OCI-LY3 (cell line): ENCODE measurements at regions not wholly inside any gene's neighbourhood (a gene's known extent, or its start where the extent isn't known, plus 50 kb on each side); places are given as distances from the start of the nearest gene placed in this dataset.

Experiments
- EZH2phosphoT487 ChIP-seq: fragments of 200-600 bp; shearing (Covaris generic); IDR thresholded peaks from 2 replicates; pipeline ENCODE4 v1.6.1; 2018; ENCODE audit warnings: antibody characterized with exemption, mixed run types, low read depth
- TF ChIP-seq, protein P1 (sequence below): fragments of 200-600, 300-600 bp; sonication (generic); IDR thresholded peaks from 2 replicates; pipeline ENCODE4 v1.5.1; 2014; ENCODE audit warnings: antibody characterized with exemption, low read length, low read depth

DNA sequence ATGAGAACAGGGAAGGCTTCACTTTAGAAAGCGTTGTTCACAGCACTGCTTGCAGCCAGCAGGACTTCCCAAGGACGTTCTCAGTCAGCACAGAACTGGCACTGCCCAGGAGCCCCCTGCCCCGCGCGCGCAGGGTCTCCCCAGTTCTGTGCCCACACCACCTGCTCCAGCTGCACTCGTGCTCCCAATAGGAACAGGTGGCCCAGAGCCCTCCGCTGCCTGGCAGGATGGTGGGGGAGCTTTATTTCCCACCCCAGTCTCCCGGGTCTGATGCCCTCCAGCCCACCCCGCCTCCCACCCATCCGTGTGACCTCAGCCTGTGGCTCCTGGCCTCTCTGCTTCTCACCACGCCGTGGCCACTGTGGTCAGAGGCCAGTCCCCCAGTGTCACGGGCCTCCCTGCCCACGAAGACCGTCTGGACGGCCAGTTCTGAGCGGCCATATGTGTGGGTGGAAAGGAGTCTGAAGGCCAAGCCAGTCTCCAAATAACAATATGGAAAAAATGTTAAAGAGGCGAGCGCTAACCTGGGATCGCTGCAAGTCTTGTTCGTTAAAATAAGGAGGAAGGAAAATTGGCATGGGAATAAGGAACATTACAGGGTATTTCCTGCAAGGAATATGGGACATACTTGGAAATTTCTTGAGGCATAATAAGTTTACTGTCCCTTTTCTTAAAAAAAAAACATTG, 54.6 kb upstream of the PCSK6 start:
- TF ChIP-seq, protein P1, sequence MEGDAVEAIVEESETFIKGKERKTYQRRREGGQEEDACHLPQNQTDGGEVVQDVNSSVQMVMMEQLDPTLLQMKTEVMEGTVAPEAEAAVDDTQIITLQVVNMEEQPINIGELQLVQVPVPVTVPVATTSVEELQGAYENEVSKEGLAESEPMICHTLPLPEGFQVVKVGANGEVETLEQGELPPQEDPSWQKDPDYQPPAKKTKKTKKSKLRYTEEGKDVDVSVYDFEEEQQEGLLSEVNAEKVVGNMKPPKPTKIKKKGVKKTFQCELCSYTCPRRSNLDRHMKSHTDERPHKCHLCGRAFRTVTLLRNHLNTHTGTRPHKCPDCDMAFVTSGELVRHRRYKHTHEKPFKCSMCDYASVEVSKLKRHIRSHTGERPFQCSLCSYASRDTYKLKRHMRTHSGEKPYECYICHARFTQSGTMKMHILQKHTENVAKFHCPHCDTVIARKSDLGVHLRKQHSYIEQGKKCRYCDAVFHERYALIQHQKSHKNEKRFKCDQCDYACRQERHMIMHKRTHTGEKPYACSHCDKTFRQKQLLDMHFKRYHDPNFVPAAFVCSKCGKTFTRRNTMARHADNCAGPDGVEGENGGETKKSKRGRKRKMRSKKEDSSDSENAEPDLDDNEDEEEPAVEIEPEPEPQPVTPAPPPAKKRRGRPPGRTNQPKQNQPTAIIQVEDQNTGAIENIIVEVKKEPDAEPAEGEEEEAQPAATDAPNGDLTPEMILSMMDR = no peak
- TF ChIP-seq EZH2phosphoT487 = no peak
